PFSK-1 (cell line): ENCODE measurements at regions not wholly inside any gene's neighbourhood (a gene's known extent, or its start where the extent isn't known, plus 50 kb on each side); places are given as distances from the start of the nearest gene placed in this dataset.

Experiments
- FOXP2 ChIP-seq: optimal IDR thresholded peaks from 2 replicates; pipeline ENCODE3; 2011; ENCODE audit warnings: borderline replicate concordance, control low read depth, inconsistent platforms; ENCODE audit not compliant: insufficient read depth; ENCODE audit errors: extremely low read length, extremely low read depth
- POLR2AphosphoS5 ChIP-seq: IDR thresholded peaks from 2 replicates; pipeline ENCODE4 v1.6.1; 2012; ENCODE audit warnings: low read depth, mild to moderate bottlenecking, control low read depth, low read length, moderate library complexity
- REST ChIP-seq, 2 experiments: IDR thresholded peaks; 2 replicates each; pipeline versions ENCODE4 v1.6.1 to v1.8.0; 2011 to 2012; ENCODE audit warnings: low read depth in 2 of 2, low read length in 2 of 2, control low read depth in 1 of 2, inconsistent platforms in 1 of 2, mild to moderate bottlenecking in 1 of 2, moderate library complexity in 1 of 2; ENCODE audit not compliant: insufficient read depth in 1 of 2
- SIN3A ChIP-seq: IDR thresholded peaks from 2 replicates; pipeline ENCODE4 v1.6.1; 2012; ENCODE audit warnings: mild to moderate bottlenecking, low read length, moderate library complexity, borderline replicate concordance; ENCODE audit not compliant: insufficient read depth
- TAF1 ChIP-seq: IDR thresholded peaks from 2 replicates; pipeline ENCODE4 v1.6.1; 2012; ENCODE audit warnings: low read length, control low read depth, borderline replicate concordance; ENCODE audit not compliant: insufficient read depth

GRCh38 chr9:27625751-27626150 lies 52.5 kb upstream of the C9orf72 start:
- no peak for TF ChIP-seq TAF1
- TF ChIP-seq POLR2AphosphoS5 = no peak
- TF ChIP-seq REST (IDR thresholded peaks at IDR 0.05; ENCODE audit: insufficient read depth in 1 of 2, low read depth in 2 of 2, low read length in 2 of 2) = no peak
- TF ChIP-seq FOXP2 = no peak
- TF ChIP-seq SIN3A = no peak

- no peak for TF ChIP-seq REST (IDR thresholded peaks at IDR 0.05; ENCODE audit: insufficient read depth in 1 of 2, low read depth in 2 of 2, low read length in 2 of 2)
- TF ChIP-seq TAF1 = no peak
- TF ChIP-seq FOXP2 = no peak
- no peak for TF ChIP-seq SIN3A
- no peak for TF ChIP-seq POLR2AphosphoS5
Measured at GRCh38 chr9:27626244-27627187, 53.2 kb upstream of the C9orf72 start.

GRCh38 chr9:27627188-27627564 lies 53.9 kb upstream of the C9orf72 start:
- TF ChIP-seq REST (IDR thresholded peaks at IDR 0.05; ENCODE audit: insufficient read depth in 1 of 2, low read depth in 2 of 2, low read length in 2 of 2) (no peak), FOXP2 (no peak), TAF1 (no peak), POLR2AphosphoS5 (no peak), SIN3A (no peak)

GRCh38 chr9:27628311-27628710 lies 55.0 kb upstream of the C9orf72 start:
- TF ChIP-seq SIN3A (no peak), FOXP2 (no peak), REST (IDR thresholded peaks at IDR 0.05; ENCODE audit: insufficient read depth in 1 of 2, low read depth in 2 of 2, low read length in 2 of 2) (no peak), POLR2AphosphoS5 (no peak), TAF1 (no peak)
